CD4-positive, alpha-beta T cell (primary cell): ENCODE measurements at regions not wholly inside any gene's neighbourhood (a gene's known extent, or its start where the extent isn't known, plus 50 kb on each side); places are given as distances from the start of the nearest gene placed in this dataset.

ENCODE experiments used
- ATAC-seq: fragments of 200-7000 bp; cut with Tn5 transposase; one replicate; pipeline ENCODE4 v1.10.0; 2022; ENCODE audit warnings: mild to moderate bottlenecking; ENCODE audit not compliant: poor library complexity
- CTCF ChIA-PET: fragments of 350-600 bp; sonication (Branson Sonifier 250); formaldehyde crosslinking; loops from one replicate; lab custom pipeline; 2021; ENCODE audit warnings: antibody characterized with exemption, inconsistent platforms; lab: Charles Lee
- POLR2A ChIA-PET: fragments of 350-600 bp; sonication (Branson Sonifier 250); formaldehyde crosslinking; loops from one replicate; lab custom pipeline; 2021; ENCODE audit warnings: antibody characterized with exemption, inconsistent platforms; lab: Charles Lee
- DNase-seq, 14 experiments: peaks; one replicate each; pipeline ENCODE4 v3.0.0-alpha.2; 2013 to 2020; ENCODE audit warnings: mixed read lengths in 2 of 14
- H3K27ac ChIP-seq, 2 donors: one replicate each; pipeline versions ENCODE4 v1.5.1 to v1.7.0; 2013; ENCODE audit warnings: low read length in 2 of 2, low read depth in 1 of 2, mild to moderate bottlenecking in 1 of 2
- H3K27me3 ChIP-seq, 2 experiments: 1 replicate in 1 of 2; 2 replicates in 1 of 2; pipeline versions ENCODE4 v1.6.1 to v1.7.0; 2013; ENCODE audit warnings: low read length in 2 of 2, control low read depth in 1 of 2, mild to moderate bottlenecking in 1 of 2, moderate library complexity in 1 of 2; ENCODE audit not compliant: insufficient read depth in 2 of 2, control insufficient read depth in 1 of 2
- H3K36me3 ChIP-seq: one replicate; pipeline ENCODE4 v1.6.1; 2013; ENCODE audit warnings: low read length, control low read depth; ENCODE audit not compliant: insufficient read depth
- H3K4me1 ChIP-seq: one replicate; pipeline ENCODE4 v1.6.1; 2013; ENCODE audit warnings: low read length, control low read depth; ENCODE audit not compliant: insufficient read depth
- H3K4me3 ChIP-seq: one replicate; pipeline ENCODE4 v1.5.1; 2013; ENCODE audit warnings: mild to moderate bottlenecking, low read length, moderate library complexity
- H3K9me3 ChIP-seq, 2 experiments: 1 replicate in 1 of 2; 2 replicates in 1 of 2; pipeline versions ENCODE4 v1.6.1 to v1.7.0; 2013; ENCODE audit warnings: low read length in 2 of 2, mild to moderate bottlenecking in 2 of 2, control low read depth in 1 of 2, moderate library complexity in 1 of 2; ENCODE audit not compliant: control insufficient read depth in 1 of 2, insufficient read depth in 1 of 2
- H3K27ac Mint-ChIP-seq: one replicate; pipeline ENCODE4 v1.8.0; 2020; ENCODE audit warnings: mixed read lengths
- H3K27me3 Mint-ChIP-seq: one replicate; pipeline ENCODE4 v1.8.0; 2021; ENCODE audit warnings: mixed read lengths
- H3K36me3 Mint-ChIP-seq: one replicate; pipeline ENCODE4 v1.8.0; 2021; ENCODE audit warnings: low read depth, mixed read lengths
- H3K4me1 Mint-ChIP-seq: one replicate; pipeline ENCODE4 v1.8.0; 2021; ENCODE audit warnings: low read depth, mixed read lengths
- H3K4me3 Mint-ChIP-seq: one replicate; pipeline ENCODE4 v1.8.0; 2020; ENCODE audit warnings: mild to moderate bottlenecking, mixed read lengths
- H3K9me3 Mint-ChIP-seq: one replicate; pipeline ENCODE4 v1.8.0; 2020; ENCODE audit warnings: mixed read lengths
- CTCF ChIP-seq: fragments of 200-600 bp; IDR thresholded peaks from one replicate; pipeline ENCODE4 v1.8.0; 2022; ENCODE audit warnings: antibody characterized with exemption, mild to moderate bottlenecking
- intact Hi-C, 2 experiments: fragments of 100-400 bp; cut with DNase I in 1 of 2; cut with micrococcal nuclease in 1 of 2; formaldehyde crosslinking; loops; one replicate each; pipeline versions ENCODE4 v1.15.1 to v1.9.0; 2023 to 2025; cut with DNase I, micrococcal nuclease

GRCh38 chr22:49032821-49033220 is 794.9 kb downstream of the BRD1 start:
- no peak overlapping the region for H3K4me3 ChIP-seq
- H3K9me3 ChIP-seq, result peaks cover 0 to 5% of the 10 kb centered on the region in 2 experiments
- Mint-ChIP-seq H3K27me3 (peaks cover 4% of the 10 kb centered on the region), H3K36me3 (no peaks in the 10 kb centered on the region), H3K9me3 (no peaks in the 10 kb centered on the region), H3K27ac (no peak overlapping the region), H3K4me1 (no peaks in the 10 kb centered on the region), H3K4me3 (no peak overlapping the region)
- CTCF ChIA-PET, result no interaction called here
- TF ChIP-seq CTCF, result no peak
- DNase-seq (no peak), ATAC-seq (no peak)
- intact Hi-C loops, result no loop called here
- POLR2A ChIA-PET, result no interaction called here
- H3K4me1 ChIP-seq, result no peaks in the 10 kb centered on the region
- no peaks in the 10 kb centered on the region for H3K36me3 ChIP-seq
- H3K27ac ChIP-seq, result no peak overlapping the region
- peaks cover 0 to 2% of the 10 kb centered on the region in 2 experiments for H3K27me3 ChIP-seq

GRCh38 chr22:49031746-49032330 is 795.8 kb downstream of the BRD1 start:
- POLR2A ChIA-PET, result no interaction called here
- intact Hi-C loops, result no loop called here
- no peaks in the 10 kb centered on the region for H3K4me1 ChIP-seq
- TF ChIP-seq CTCF, result no peak
- no peak overlapping the region for H3K4me3 ChIP-seq
- DNase-seq, result no peak
- peaks cover 0 to 2% of the 10 kb centered on the region in 2 experiments for H3K27me3 ChIP-seq
- CTCF ChIA-PET, result no interaction called here
- Mint-ChIP-seq H3K4me3 (no peak overlapping the region), H3K27ac (no peak overlapping the region), H3K9me3 (no peaks in the 10 kb centered on the region), H3K4me1 (no peaks in the 10 kb centered on the region), H3K27me3 (peaks cover 10% of the 10 kb centered on the region), H3K36me3 (no peaks in the 10 kb centered on the region)
- no peak overlapping the region for H3K27ac ChIP-seq
- ATAC-seq, result no peak
- no peaks in the 10 kb centered on the region for H3K36me3 ChIP-seq
- no peaks in the 10 kb centered on the region for H3K9me3 ChIP-seq

- Histone ChIP-seq H3K4me3 (no peak overlapping the region), H3K27ac (no peak overlapping the region), H3K27me3 (peaks cover 0 to 2% of the 10 kb centered on the region in 2 experiments), H3K9me3 (no peaks in the 10 kb centered on the region), H3K36me3 (no peaks in the 10 kb centered on the region), H3K4me1 (no peaks in the 10 kb centered on the region)
- no peak for ATAC-seq
- no peaks in the 10 kb centered on the region for H3K9me3 Mint-ChIP-seq
- intact Hi-C loops, result no loop called here
- no peak overlapping the region for H3K4me3 Mint-ChIP-seq
- no peak for TF ChIP-seq CTCF
- H3K4me1 Mint-ChIP-seq, result no peaks in the 10 kb centered on the region
- DNase-seq, result no peak
- no peak overlapping the region for H3K27ac Mint-ChIP-seq
- ChIA-PET POLR2A (no interaction called here), CTCF (no interaction called here)
- no peaks in the 10 kb centered on the region for H3K36me3 Mint-ChIP-seq
- H3K27me3 Mint-ChIP-seq, result peaks cover 10% of the 10 kb centered on the region
Measured at GRCh38 chr22:49028111-49028510, 799.6 kb downstream of the BRD1 start.
